ENCODE measurements at regions not wholly inside any gene's neighbourhood (a gene's known extent, or its start where the extent isn't known, plus 50 kb on each side); places are given as distances from the start of the nearest gene placed in this dataset.

- TF ChIP-seq CTCF (IDR thresholded peaks at IDR 0.05) = no peak
- no peak for TF ChIP-seq POLR2A (IDR thresholded peaks at IDR 0.05)
Observed at GRCh38 chr2:21945658-21946057, 821.9 kb downstream of the TDRD15 start.

All from heart left ventricle (tissue), 13 donors.